NT2/D1 (cell line): ENCODE measurements at regions not wholly inside any gene's neighbourhood (a gene's known extent, or its start where the extent isn't known, plus 50 kb on each side); places are given as distances from the start of the nearest gene placed in this dataset.

Experiments
- DNase-seq: peaks from one replicate; pipeline ENCODE4 v3.0.0-alpha.2; 2011; ENCODE audit warnings: low read depth, low spot score
- H3K27me3 ChIP-seq: 2 replicates; pipeline ENCODE4 v1.6.0; 2011; ENCODE audit warnings: mild to moderate bottlenecking; ENCODE audit not compliant: insufficient read length, insufficient read depth
- H3K36me3 ChIP-seq: 2 replicates; pipeline ENCODE4 v1.6.1; 2011; ENCODE audit warnings: mild to moderate bottlenecking, low read length, mixed read lengths; ENCODE audit not compliant: insufficient read depth, insufficient read length
- H3K4me1 ChIP-seq: 2 replicates; pipeline ENCODE4 v1.5.1; 2011; ENCODE audit not compliant: insufficient read depth, insufficient read length
- H3K4me3 ChIP-seq: 2 replicates; pipeline ENCODE4 v1.5.1; 2011; ENCODE audit warnings: low read depth; ENCODE audit not compliant: insufficient read length
- H3K9ac ChIP-seq: 2 replicates; pipeline ENCODE4 v1.6.0; 2011; ENCODE audit warnings: low read depth; ENCODE audit not compliant: insufficient read length
- H3K9me3 ChIP-seq: 2 replicates; pipeline ENCODE4 v1.5.1; 2011; ENCODE audit warnings: mild to moderate bottlenecking, low read length; ENCODE audit not compliant: insufficient read depth
- SUZ12 ChIP-seq: IDR thresholded peaks from 2 replicates; pipeline ENCODE4 v1.6.1; 2011; ENCODE audit not compliant: insufficient read length, insufficient read depth; ENCODE audit errors: extremely low read depth
- YY1 ChIP-seq: IDR thresholded peaks from 2 replicates; pipeline ENCODE4 v1.6.1; 2011; ENCODE audit not compliant: insufficient read length, insufficient read depth
- ZNF274 ChIP-seq: IDR thresholded peaks from 2 replicates; pipeline ENCODE4 v1.6.1; 2011; ENCODE audit warnings: mild to moderate bottlenecking, low read depth, low read length

DNA sequence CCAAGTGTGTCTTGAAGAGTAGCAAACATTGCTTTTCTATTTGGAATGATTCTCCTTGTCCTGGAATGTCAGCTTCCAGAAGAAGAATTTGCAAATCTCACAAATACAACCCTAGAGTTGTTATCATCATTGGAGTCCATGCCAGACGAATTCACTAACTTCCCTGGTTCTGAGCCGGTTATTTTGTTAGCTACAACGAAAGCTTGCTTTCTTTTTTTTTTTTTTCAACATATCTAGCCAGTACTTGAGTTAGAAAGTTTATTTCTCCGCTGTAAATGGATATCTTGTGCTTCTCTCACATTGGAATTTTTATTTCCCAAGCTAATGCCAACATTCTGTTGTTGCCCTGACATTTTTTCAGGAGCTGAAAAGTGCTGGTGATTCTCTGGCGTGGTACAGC lies 138.1 kb upstream of the POM121L12 start:
- TF ChIP-seq SUZ12: no peak
- TF ChIP-seq YY1: no peak
- TF ChIP-seq ZNF274: no peak
- no peak for DNase-seq
- H3K9me3 ChIP-seq: no peaks in the 10 kb centered on the region
- no peaks in the 10 kb centered on the region for H3K4me1 ChIP-seq
- no peak overlapping the region for H3K9ac ChIP-seq
- H3K36me3 ChIP-seq: no peaks in the 10 kb centered on the region
- H3K27me3 ChIP-seq: no peaks in the 10 kb centered on the region
- H3K4me3 ChIP-seq: no peak overlapping the region

DNA sequence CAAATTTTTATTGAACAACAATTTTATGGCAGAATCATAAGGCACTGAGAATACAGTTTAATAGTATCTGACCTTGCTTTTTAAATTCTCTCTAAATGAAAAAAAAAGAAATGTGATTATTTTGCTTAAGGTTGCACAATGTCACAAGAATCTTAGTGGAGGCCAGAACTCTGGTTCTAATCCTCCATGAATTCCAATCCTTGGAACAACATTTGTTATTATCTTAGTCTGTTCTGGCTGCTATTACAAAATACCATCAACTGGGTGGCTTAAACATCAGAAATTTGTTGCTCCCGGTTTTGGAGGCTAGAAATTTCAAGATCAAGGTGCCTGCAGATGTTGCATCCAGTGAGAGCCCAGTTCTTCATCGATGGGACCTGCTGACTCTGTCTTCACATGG lies 158.2 kb upstream of the POM121L12 start:
- Histone ChIP-seq H3K36me3 (no peaks in the 10 kb centered on the region), H3K4me1 (no peaks in the 10 kb centered on the region), H3K9ac (no peak overlapping the region), H3K4me3 (no peak overlapping the region), H3K9me3 (no peaks in the 10 kb centered on the region), H3K27me3 (no peaks in the 10 kb centered on the region)
- DNase-seq: no peak
- TF ChIP-seq SUZ12 (no peak), ZNF274 (no peak), YY1 (no peak)

DNA sequence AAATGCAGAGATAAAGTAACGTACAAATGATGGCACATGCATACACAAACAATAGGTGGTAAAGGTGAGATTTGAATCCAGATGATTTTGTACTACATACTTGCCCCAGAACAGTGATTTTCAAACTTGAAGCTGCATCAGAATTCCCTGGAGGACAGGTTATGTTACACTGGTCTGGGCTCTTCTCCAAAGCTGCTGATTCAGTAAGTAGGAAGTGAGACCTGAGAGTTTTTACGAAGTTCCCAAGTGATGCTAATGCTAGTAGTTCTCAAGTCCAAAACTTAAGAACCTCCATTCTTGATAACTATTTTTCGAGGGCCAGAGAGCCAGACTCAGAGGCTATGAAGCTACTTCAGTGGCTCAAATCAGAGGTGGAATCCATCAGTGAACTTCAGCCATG lies 159.0 kb upstream of the POM121L12 start:
- H3K27me3 ChIP-seq: no peaks in the 10 kb centered on the region
- no peaks in the 10 kb centered on the region for H3K36me3 ChIP-seq
- no peak for TF ChIP-seq YY1
- no peak overlapping the region for H3K4me3 ChIP-seq
- H3K9ac ChIP-seq: no peak overlapping the region
- no peaks in the 10 kb centered on the region for H3K4me1 ChIP-seq
- H3K9me3 ChIP-seq: no peaks in the 10 kb centered on the region
- no peak for DNase-seq

DNA sequence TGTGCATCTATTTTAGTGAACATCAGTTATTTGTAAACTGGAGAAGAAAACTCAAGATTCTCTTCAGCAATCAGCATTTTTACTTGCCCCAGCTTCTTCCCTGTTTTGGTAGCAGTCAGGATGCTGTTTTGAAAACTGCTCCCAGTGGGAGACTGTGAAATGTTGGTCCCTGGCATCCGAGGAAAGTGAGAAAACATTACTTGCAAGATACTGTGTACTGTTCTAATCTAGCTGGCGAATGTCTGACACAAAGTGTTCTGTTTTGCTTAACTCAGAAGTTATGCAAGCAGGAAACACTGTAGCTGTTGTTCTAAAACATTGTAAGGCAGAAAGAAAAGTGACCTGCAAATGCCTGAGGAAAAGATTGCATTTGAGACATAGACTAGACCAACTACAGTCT lies 171.8 kb upstream of the POM121L12 start:
- H3K4me1 ChIP-seq: no peaks in the 10 kb centered on the region
- H3K9me3 ChIP-seq: peaks cover 12% of the 10 kb centered on the region; the same call in 1 of the 2 replicates
- TF ChIP-seq ZNF274: no peak
- TF ChIP-seq SUZ12: no peak
- no peak for TF ChIP-seq YY1
- no peak overlapping the region for H3K4me3 ChIP-seq
- no peak overlapping the region for H3K9ac ChIP-seq
- no peaks in the 10 kb centered on the region for H3K36me3 ChIP-seq
- no peak for DNase-seq
- H3K27me3 ChIP-seq: no peaks in the 10 kb centered on the region

DNA sequence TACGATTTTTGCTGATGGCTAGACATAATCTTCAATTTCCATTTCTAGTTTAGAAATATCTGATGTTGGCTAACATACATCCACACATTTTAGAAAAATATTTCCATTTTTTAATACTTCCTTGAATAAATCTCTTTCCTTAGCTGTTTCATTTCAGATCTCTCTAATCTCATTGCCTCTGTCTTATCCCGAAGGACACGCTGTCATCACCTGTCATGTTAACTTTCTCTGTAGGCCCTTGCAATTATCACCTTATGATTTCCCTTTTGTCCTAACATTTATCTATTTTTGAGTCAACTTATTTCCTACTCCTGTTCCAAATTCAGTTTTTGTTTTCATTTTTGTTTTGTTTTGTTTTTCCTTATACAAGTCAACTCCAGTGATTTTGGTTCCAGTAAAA lies 173.1 kb upstream of the POM121L12 start:
- no peaks in the 10 kb centered on the region for H3K27me3 ChIP-seq
- no peak for DNase-seq

DNA sequence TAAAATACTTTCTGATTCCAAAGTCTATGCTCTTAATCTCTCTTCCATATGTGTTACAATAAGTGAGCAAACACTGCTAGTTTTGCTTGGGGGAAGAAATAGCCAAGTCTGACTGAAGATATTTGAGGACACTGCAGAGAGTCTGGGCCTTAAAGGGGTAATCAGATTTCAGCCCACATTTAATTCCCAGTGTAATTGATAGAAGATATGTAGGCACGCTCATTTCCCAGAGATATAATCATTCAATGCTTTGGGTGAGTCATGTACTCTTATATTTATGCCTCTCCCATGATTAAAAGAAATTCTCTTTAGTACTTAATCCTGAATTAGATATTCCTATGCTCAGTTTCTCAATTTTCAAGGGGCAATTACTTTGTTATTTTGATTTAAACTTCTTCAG lies 178.1 kb upstream of the POM121L12 start:
- Histone ChIP-seq H3K9ac (no peak overlapping the region), H3K4me1 (no peaks in the 10 kb centered on the region), H3K27me3 (no peaks in the 10 kb centered on the region), H3K36me3 (no peaks in the 10 kb centered on the region), H3K4me3 (no peak overlapping the region), H3K9me3 (no peaks in the 10 kb centered on the region)
- TF ChIP-seq YY1 (no peak), ZNF274 (no peak)
- no peak for DNase-seq

More for the DNA sequence above, 173.1 kb upstream of the POM121L12 start:
- Histone ChIP-seq H3K9ac (no peak overlapping the region), H3K4me3 (no peak overlapping the region), H3K4me1 (no peaks in the 10 kb centered on the region), H3K9me3 (peaks cover 12% of the 10 kb centered on the region; the same call in 1 of the 2 replicates), H3K36me3 (no peaks in the 10 kb centered on the region)
- TF ChIP-seq SUZ12 (no peak), YY1 (no peak), ZNF274 (no peak)

DNA sequence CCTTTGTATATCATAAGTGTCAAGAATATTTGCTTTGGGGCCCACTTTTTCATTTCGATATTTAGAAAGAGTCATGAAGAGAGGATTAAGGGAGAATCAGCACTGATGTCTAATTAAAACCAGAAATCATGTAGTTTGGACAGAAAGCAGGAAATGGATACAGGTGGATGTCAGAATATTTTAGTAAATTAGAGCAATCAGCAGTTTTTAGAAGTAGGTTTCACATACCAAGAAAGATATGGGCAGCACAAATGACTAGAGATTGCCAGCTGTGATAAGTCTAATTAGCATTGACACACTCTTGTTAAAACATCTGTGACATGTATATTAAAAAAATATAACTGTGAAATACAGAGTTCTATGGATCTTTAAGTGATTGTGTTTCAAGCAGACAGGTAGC lies 180.8 kb upstream of the POM121L12 start:
- H3K9ac ChIP-seq: no peak overlapping the region
- no peaks in the 10 kb centered on the region for H3K36me3 ChIP-seq
- no peak overlapping the region for H3K4me3 ChIP-seq
- DNase-seq: no peak
- no peaks in the 10 kb centered on the region for H3K4me1 ChIP-seq
- TF ChIP-seq YY1 (no peak), ZNF274 (no peak), SUZ12 (no peak)
- no peaks in the 10 kb centered on the region for H3K27me3 ChIP-seq
- no peaks in the 10 kb centered on the region for H3K9me3 ChIP-seq

DNA sequence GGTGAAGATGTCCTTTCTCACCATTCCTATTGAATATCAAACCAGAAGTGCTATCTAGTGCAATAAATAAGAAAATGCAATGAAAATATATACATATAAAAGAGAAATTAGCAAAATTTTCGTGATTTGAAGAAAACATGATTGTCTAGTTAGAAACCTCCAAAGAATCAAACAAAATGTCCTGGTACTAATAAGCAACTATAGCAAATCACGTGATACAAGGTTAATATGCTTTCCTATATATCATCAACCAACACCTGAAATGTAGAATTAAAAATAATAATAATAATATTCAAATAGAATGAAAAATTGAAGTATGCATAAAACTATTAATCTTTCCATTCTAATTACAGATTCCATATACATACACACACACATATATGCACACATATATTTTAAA lies 183.9 kb upstream of the POM121L12 start:
- TF ChIP-seq SUZ12 (no peak), YY1 (no peak), ZNF274 (no peak)
- Histone ChIP-seq H3K36me3 (no peaks in the 10 kb centered on the region), H3K9me3 (no peaks in the 10 kb centered on the region), H3K27me3 (no peaks in the 10 kb centered on the region), H3K4me3 (no peak overlapping the region), H3K4me1 (no peaks in the 10 kb centered on the region), H3K9ac (no peak overlapping the region)
- DNase-seq: no peak
